CD14-positive monocyte (primary cell): ENCODE measurements at regions not wholly inside any gene's neighbourhood (a gene's known extent, or its start where the extent isn't known, plus 50 kb on each side); places are given as distances from the start of the nearest gene placed in this dataset.

Source experiments
- DNase-seq, 3 donors: peaks; one replicate each; pipeline ENCODE4 v3.0.0-alpha.2; 2011 to 2022
- H2AFZ ChIP-seq: 2 replicates; pipeline ENCODE4 v1.6.0; 2012; ENCODE audit warnings: mild to moderate bottlenecking, low read depth, low read length, inconsistent platforms; ENCODE audit not compliant: insufficient read depth, poor library complexity, severe bottlenecking
- H3K27ac ChIP-seq, 2 donors: 1 replicate in 1 of 2; 2 replicates in 1 of 2; pipeline ENCODE4 v1.5.1; 2012 to 2013; ENCODE audit warnings: low read length in 2 of 2, control low read depth in 1 of 2, inconsistent platforms in 1 of 2, low read depth in 1 of 2, mild to moderate bottlenecking in 1 of 2
- H3K27me3 ChIP-seq, 2 donors: one replicate each; pipeline versions ENCODE4 v1.6.0 to v1.6.1; 2011 to 2013; ENCODE audit warnings: low read length in 2 of 2; ENCODE audit not compliant: control insufficient read depth in 2 of 2, insufficient read depth in 2 of 2
- H3K36me3 ChIP-seq, 2 donors: replicated peaks in 1 of 2; 1 replicate in 1 of 2; 2 replicates in 1 of 2; pipeline versions ENCODE4 v1.5.1 to v1.6.1; 2012 to 2013; ENCODE audit warnings: low read length in 2 of 2, control low read depth in 1 of 2, inconsistent platforms in 1 of 2, mild to moderate bottlenecking in 1 of 2; ENCODE audit not compliant: insufficient read depth in 2 of 2, control insufficient read depth in 1 of 2
- H3K4me1 ChIP-seq, 2 donors: 1 replicate in 1 of 2; 2 replicates in 1 of 2; pipeline versions ENCODE4 v1.5.1 to v1.6.1; 2012 to 2013; ENCODE audit warnings: low read length in 2 of 2, control low read depth in 1 of 2, inconsistent platforms in 1 of 2, mild to moderate bottlenecking in 1 of 2, moderate library complexity in 1 of 2; ENCODE audit not compliant: insufficient read depth in 2 of 2, control insufficient read depth in 1 of 2
- H3K4me2 ChIP-seq: replicated peaks from 2 replicates; pipeline ENCODE3; 2012; ENCODE audit warnings: low read length, moderate library complexity, mild to moderate bottlenecking; ENCODE audit not compliant: poor library complexity, severe bottlenecking; ENCODE audit errors: extremely low read depth
- H3K4me3 ChIP-seq, 3 experiments: fragments of 200-600 bp in 1 of 3; sonication (generic) in 1 of 3; replicated peaks in 1 of 3; 1 replicate in 2 of 3; 2 replicates in 1 of 3; pipeline ENCODE4 v1.5.1; 2011 to 2013; ENCODE audit warnings: low read length in 3 of 3, mild to moderate bottlenecking in 3 of 3, control low read depth in 2 of 3, low read depth in 2 of 3, inconsistent platforms in 1 of 3, moderate library complexity in 1 of 3
- H3K79me2 ChIP-seq: 2 replicates; pipeline ENCODE4 v1.6.0; 2012; ENCODE audit warnings: mild to moderate bottlenecking, control low read depth, inconsistent platforms, low read length, moderate library complexity; ENCODE audit not compliant: insufficient read depth
- H3K9ac ChIP-seq: 2 replicates; pipeline ENCODE4 v1.6.0; 2017; ENCODE audit warnings: low read length, mild to moderate bottlenecking; ENCODE audit not compliant: insufficient read depth, poor library complexity, severe bottlenecking
- H3K9me3 ChIP-seq, 2 donors: replicated peaks in 1 of 2; 1 replicate in 1 of 2; 2 replicates in 1 of 2; pipeline versions ENCODE4 v1.5.1 to v1.6.1; 2012 to 2013; ENCODE audit warnings: low read length in 2 of 2, control low read depth in 1 of 2; ENCODE audit not compliant: control insufficient read depth in 1 of 2, insufficient read depth in 1 of 2
- H4K20me1 ChIP-seq: 2 replicates; pipeline ENCODE4 v1.6.0; 2012; ENCODE audit warnings: mild to moderate bottlenecking, low read length, control low read depth, moderate library complexity; ENCODE audit not compliant: insufficient read depth
- H3K27ac Mint-ChIP-seq, 7 donors: one replicate each; pipeline ENCODE4 v1.8.0; 2020; ENCODE audit warnings: mild to moderate bottlenecking in 7 of 7, mixed read lengths in 7 of 7, moderate library complexity in 6 of 7, inconsistent platforms in 2 of 7
- H3K27me3 Mint-ChIP-seq, 3 donors: one replicate each; pipeline ENCODE4 v1.8.0; 2021 to 2022; ENCODE audit warnings: low read depth in 3 of 3, mild to moderate bottlenecking in 3 of 3, mixed read lengths in 3 of 3, moderate library complexity in 3 of 3, inconsistent platforms in 1 of 3
- H3K36me3 Mint-ChIP-seq, 2 donors: one replicate each; pipeline ENCODE4 v1.8.0; 2020; ENCODE audit warnings: mixed read lengths in 2 of 2, inconsistent platforms in 1 of 2, mild to moderate bottlenecking in 1 of 2
- H3K4me1 Mint-ChIP-seq: one replicate; pipeline ENCODE4 v1.8.0; 2020; ENCODE audit warnings: mild to moderate bottlenecking, mixed read lengths
- H3K4me3 Mint-ChIP-seq, 2 donors: one replicate each; pipeline ENCODE4 v1.8.0; 2020; ENCODE audit warnings: mild to moderate bottlenecking in 2 of 2, mixed read lengths in 2 of 2, moderate library complexity in 1 of 2
- H3K9me3 Mint-ChIP-seq, 7 donors: one replicate each; pipeline ENCODE4 v1.8.0; 2020 to 2022; ENCODE audit warnings: mixed read lengths in 7 of 7, mild to moderate bottlenecking in 6 of 7, moderate library complexity in 6 of 7, inconsistent platforms in 2 of 7
- WGBS: methylation state at CpG from one replicate; pipeline ENCODE4 v1.1.5; 2013; ENCODE audit warnings: missing lambda C conversion rate; ENCODE audit not compliant: insufficient coverage; 5-methylcytosine and 5-hydroxymethylcytosine counted together
- intact Hi-C, 2 donors: fragments of 100-400 bp; cut with micrococcal nuclease; formaldehyde crosslinking; loops; one replicate each; pipeline versions ENCODE4 v1.15.0 to v1.15.1; 2023
- TF ChIP-seq, protein P1 (sequence below): fragments of 200-600 bp; IDR thresholded peaks from one replicate; pipeline ENCODE4 v1.8.0; 2022; ENCODE audit warnings: antibody characterized with exemption, mild to moderate bottlenecking

DNA sequence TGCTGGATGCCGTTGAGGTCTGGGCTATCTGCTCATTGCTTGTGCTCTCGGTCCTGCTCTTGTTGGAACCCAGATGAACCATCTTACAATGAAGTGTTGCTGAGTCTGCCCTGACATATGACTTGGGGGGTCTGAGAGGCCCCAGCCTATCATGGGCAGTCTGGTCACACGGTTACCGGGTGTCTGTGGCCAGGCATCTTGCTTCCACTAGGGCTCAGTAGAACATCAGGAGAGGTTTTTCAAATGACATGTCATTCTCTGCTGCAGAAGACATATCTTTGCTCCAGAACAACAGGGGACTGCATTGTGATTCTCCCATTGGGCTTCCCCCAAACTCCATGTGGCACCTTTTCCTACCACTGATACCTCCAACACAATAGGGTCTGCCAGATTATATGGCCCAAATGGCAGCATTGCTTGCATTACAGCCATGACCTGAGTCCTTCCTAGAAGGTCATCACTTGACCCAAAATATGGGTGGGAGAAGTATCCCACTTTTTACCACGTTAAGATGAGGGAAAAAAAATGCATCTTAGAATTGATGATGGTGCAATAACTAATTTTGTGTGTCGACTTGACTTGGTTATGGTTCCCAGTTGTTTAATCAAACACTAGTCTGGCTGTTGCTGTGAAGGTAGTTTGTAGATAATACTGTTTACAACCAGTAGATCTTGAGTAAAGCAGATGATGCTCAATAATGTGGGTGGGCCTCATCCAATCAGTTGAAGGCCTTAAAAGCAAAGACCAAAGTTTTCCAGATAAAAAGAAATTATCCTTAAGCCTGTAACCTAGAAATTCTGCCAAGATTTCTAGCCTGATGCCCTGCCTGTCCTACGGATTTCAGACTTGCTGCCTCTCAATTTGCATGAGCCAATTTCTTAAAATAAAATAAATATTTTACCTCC, 241.0 kb downstream of the QKI start:
- TF ChIP-seq, protein P1, sequence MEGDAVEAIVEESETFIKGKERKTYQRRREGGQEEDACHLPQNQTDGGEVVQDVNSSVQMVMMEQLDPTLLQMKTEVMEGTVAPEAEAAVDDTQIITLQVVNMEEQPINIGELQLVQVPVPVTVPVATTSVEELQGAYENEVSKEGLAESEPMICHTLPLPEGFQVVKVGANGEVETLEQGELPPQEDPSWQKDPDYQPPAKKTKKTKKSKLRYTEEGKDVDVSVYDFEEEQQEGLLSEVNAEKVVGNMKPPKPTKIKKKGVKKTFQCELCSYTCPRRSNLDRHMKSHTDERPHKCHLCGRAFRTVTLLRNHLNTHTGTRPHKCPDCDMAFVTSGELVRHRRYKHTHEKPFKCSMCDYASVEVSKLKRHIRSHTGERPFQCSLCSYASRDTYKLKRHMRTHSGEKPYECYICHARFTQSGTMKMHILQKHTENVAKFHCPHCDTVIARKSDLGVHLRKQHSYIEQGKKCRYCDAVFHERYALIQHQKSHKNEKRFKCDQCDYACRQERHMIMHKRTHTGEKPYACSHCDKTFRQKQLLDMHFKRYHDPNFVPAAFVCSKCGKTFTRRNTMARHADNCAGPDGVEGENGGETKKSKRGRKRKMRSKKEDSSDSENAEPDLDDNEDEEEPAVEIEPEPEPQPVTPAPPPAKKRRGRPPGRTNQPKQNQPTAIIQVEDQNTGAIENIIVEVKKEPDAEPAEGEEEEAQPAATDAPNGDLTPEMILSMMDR, result peak; percentile 32
- H3K4me3 ChIP-seq, result no peak overlapping the region
- peaks cover 4 to 6% of the 10 kb centered on the region in 2 donors for H3K9me3 ChIP-seq
- no peaks in the 10 kb centered on the region for H3K36me3 ChIP-seq
- Mint-ChIP-seq H3K9me3 (peaks cover 4 to 11% (median 6%) of the 10 kb centered on the region in 7 donors), H3K4me1 (peaks cover 22% of the 10 kb centered on the region), H3K4me3 (no peak overlapping the region), H3K36me3 (peaks cover 11 to 13% of the 10 kb centered on the region in 2 donors), H3K27me3 (peaks cover 0 to 29% (median 25%) of the 10 kb centered on the region in 3 donors), H3K27ac (no peak overlapping the region)
- H3K27me3 ChIP-seq, result peaks cover 0 to 3% of the 10 kb centered on the region in 2 donors
- no peaks in the 10 kb centered on the region for H4K20me1 ChIP-seq
- no peak overlapping the region for H3K4me2 ChIP-seq
- H3K79me2 ChIP-seq, result no peaks in the 10 kb centered on the region
- 98% methylated on average over 5 of the region's 7 CpGs for whole genome bisulfite sequencing
- no peak overlapping the region for H3K27ac ChIP-seq
- no peak overlapping the region for H2AFZ ChIP-seq
- no peak overlapping the region for H3K9ac ChIP-seq
- peaks cover 16 to 19% of the 10 kb centered on the region in 2 donors for H3K4me1 ChIP-seq
- DNase-seq, result peak in 2 of 3 donors; percentile 17 to 19
- intact Hi-C loops, result loop anchor here in 1 of 2 donors (10.0 kb wide), 1 partner anchor 299 kb away; no protein-coding TSS in a partner anchor

DNA sequence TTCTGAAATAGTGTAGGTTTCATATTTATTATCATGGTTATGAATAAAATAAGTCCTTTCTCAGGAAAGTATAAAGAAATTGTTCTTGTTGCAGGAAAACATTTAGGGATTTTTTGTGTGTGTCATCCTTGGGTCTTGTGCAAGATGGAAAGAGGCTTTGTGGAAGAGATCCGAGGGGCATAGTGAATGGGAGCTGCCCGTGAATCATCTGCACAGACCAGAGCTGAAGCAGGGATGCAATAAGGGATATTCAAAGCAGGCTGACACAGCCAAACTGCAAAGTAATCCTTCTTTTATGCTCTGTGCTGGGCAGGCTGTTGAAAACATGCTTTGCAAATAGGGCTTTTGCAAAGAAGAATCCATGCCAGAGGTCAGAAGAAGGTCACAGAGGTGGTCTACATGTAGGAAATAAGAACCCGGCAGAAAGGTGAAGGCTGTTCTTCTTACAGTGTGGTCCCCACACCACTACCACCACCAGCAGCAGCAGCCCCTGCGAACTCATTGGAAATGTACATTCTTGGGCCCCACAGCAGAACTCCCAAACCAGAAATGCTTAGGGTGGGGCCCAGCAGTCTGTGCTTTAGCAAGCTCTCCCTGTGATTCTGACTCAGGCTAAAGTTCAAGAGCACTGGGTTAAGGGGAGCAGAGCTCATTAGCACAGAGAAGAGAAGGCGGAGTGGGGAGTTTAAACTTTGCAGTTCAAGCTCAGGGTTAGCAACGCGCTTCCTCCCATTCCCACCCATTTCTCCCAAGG, 237.6 kb downstream of the QKI start:
- H3K36me3 Mint-ChIP-seq, result peaks cover 0 to 2% of the 10 kb centered on the region in 2 donors
- H3K27me3 ChIP-seq, result no peaks in the 10 kb centered on the region
- intact Hi-C loops, result loop anchor here in 1 of 2 donors (10.0 kb wide), 1 partner anchor 303 kb away; no protein-coding TSS in a partner anchor
- TF ChIP-seq, protein P1, result no peak
- no peak overlapping the region for H3K9ac ChIP-seq
- H3K9me3 Mint-ChIP-seq, result peaks cover 0 to 5% (median under 1%) of the 10 kb centered on the region in 7 donors
- peaks cover 0 to under 1% of the 10 kb centered on the region in 2 donors for H3K9me3 ChIP-seq
- no peak overlapping the region for H3K4me3 ChIP-seq
- no peak overlapping the region for H3K4me3 Mint-ChIP-seq
- H3K27ac Mint-ChIP-seq, result no peak overlapping the region
- peaks cover 6 to 30% (median 23%) of the 10 kb centered on the region in 3 donors for H3K27me3 Mint-ChIP-seq
- DNase-seq, result peak in 1 of 3 donors; percentile 40
- no peak overlapping the region for H3K4me2 ChIP-seq
- H3K79me2 ChIP-seq, result no peaks in the 10 kb centered on the region
- no peaks in the 10 kb centered on the region for H3K36me3 ChIP-seq
- H3K27ac ChIP-seq, result no peak overlapping the region
- peaks cover 5 to 8% of the 10 kb centered on the region in 2 donors for H3K4me1 ChIP-seq
- H2AFZ ChIP-seq, result no peak overlapping the region
- H3K4me1 Mint-ChIP-seq, result peaks cover 6% of the 10 kb centered on the region
- H4K20me1 ChIP-seq, result no peaks in the 10 kb centered on the region
- WGBS, result 87% methylated on average over 3 of the region's 7 CpGs
